ENCODE measurements at regions not wholly inside any gene's neighbourhood (a gene's known extent, or its start where the extent isn't known, plus 50 kb on each side); places are given as distances from the start of the nearest gene placed in this dataset.

DNA sequence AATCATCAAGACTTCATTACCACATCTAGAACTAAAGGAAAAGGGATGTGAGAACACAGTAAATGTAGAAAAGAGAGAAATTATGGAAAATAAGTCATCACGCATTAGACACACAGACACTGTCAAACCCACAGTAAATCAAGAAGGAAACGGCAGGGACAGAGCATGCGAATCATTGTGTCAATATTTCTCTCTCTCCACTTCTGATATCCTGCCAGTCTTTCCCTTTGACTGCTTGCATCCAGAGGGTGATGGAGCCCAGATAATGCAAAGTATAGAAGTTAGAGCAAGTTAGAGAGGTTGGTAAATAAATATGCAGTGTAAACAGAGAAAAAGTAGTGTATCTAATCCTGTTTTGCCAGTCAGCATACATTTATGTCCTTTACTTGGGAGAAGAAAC, 706.8 kb upstream of the ANO3 start:
- ATAC-seq (no peak), DNase-seq (ENCODE audit: low spot score) (no peak)
- ChIA-PET CTCF (no interaction called here), POLR2A (no interaction called here)
- H3K4me3 Mint-ChIP-seq, result no peak overlapping the region
- TF ChIP-seq ELF4 (CRISPR knock-in tag; IDR thresholded peaks at IDR 0.05; ENCODE audit: low read depth), result no peak
- TF ChIP-seq, protein P1, sequence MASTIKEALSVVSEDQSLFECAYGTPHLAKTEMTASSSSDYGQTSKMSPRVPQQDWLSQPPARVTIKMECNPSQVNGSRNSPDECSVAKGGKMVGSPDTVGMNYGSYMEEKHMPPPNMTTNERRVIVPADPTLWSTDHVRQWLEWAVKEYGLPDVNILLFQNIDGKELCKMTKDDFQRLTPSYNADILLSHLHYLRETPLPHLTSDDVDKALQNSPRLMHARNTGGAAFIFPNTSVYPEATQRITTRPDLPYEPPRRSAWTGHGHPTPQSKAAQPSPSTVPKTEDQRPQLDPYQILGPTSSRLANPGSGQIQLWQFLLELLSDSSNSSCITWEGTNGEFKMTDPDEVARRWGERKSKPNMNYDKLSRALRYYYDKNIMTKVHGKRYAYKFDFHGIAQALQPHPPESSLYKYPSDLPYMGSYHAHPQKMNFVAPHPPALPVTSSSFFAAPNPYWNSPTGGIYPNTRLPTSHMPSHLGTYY (CRISPR knock-in tag; IDR thresholded peaks at IDR 0.05), result no peak
- TF ChIP-seq NR3C1 (CRISPR knock-in tag; conservative IDR thresholded peaks at IDR 0.05; ENCODE audit: low read depth), result no peak
- no peak for TF ChIP-seq FOXP4 (CRISPR knock-in tag; IDR thresholded peaks at IDR 0.05)
- TF ChIP-seq AR (CRISPR knock-in tag; IDR thresholded peaks at IDR 0.05), result no peak
- TF ChIP-seq, protein P2, sequence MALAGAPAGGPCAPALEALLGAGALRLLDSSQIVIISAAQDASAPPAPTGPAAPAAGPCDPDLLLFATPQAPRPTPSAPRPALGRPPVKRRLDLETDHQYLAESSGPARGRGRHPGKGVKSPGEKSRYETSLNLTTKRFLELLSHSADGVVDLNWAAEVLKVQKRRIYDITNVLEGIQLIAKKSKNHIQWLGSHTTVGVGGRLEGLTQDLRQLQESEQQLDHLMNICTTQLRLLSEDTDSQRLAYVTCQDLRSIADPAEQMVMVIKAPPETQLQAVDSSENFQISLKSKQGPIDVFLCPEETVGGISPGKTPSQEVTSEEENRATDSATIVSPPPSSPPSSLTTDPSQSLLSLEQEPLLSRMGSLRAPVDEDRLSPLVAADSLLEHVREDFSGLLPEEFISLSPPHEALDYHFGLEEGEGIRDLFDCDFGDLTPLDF (CRISPR knock-in tag; IDR thresholded peaks at IDR 0.05), result no peak
- no peaks in the 10 kb centered on the region for H3K4me1 Mint-ChIP-seq
- no peaks in the 10 kb centered on the region for H3K27me3 Mint-ChIP-seq (ENCODE audit: low read depth)
- peaks cover 13% of the 10 kb centered on the region for H3K9me3 Mint-ChIP-seq
- no peak overlapping the region for H3K27ac Mint-ChIP-seq
- H3K36me3 Mint-ChIP-seq, result peaks cover 3% of the 10 kb centered on the region; the same call in 1 of the 2 replicates

DNA sequence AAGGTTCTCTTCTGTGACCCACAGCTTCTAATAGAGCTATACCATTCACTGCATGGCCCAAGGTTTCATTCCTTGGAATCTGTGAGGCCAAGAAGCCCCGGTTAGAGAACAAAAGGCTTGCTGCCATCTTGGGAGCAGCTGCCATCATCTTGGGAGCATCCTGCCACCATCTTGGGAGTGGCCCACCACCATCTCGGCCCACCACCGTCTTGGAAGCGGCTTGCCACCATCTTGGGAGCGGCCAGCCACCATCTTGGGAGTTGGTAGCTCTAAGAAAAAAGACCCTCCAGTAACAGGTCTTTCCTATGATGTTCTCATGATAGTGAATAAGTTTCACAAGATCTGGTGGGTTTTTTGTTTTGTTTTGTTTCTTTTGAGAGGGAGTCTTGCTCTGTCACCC, 703.9 kb upstream of the ANO3 start:
- POLR2A ChIA-PET, result no interaction called here
- peaks cover 3% of the 10 kb centered on the region; the same call in 1 of the 2 replicates for H3K36me3 Mint-ChIP-seq
- no peak overlapping the region for H3K27ac Mint-ChIP-seq
- ATAC-seq, result no peak
- no peak for DNase-seq (ENCODE audit: low spot score)
- no peaks in the 10 kb centered on the region for H3K27me3 Mint-ChIP-seq (ENCODE audit: low read depth)
- no peaks in the 10 kb centered on the region for H3K4me1 Mint-ChIP-seq
- peaks cover 7% of the 10 kb centered on the region for H3K9me3 Mint-ChIP-seq
- CTCF ChIA-PET, result no interaction called here
- H3K4me3 Mint-ChIP-seq, result no peak overlapping the region
- TF ChIP-seq ZMAT4 (CRISPR knock-in tag; IDR thresholded peaks at IDR 0.05) (no peak), STAT6 (CRISPR knock-in tag; conservative IDR thresholded peaks at IDR 0.05; ENCODE audit: low read depth) (no peak), FOXJ3 (CRISPR knock-in tag; IDR thresholded peaks at IDR 0.05; ENCODE audit: borderline replicate concordance) (no peak), SP1 (CRISPR knock-in tag; conservative IDR thresholded peaks at IDR 0.05) (no peak), ATF6 (CRISPR knock-in tag; IDR thresholded peaks at IDR 0.05) (no peak), AR (CRISPR knock-in tag; IDR thresholded peaks at IDR 0.05) (no peak), TEAD1 (CRISPR knock-in tag; IDR thresholded peaks at IDR 0.05) (no peak), NR2C2 (CRISPR knock-in tag; IDR thresholded peaks at IDR 0.05) (no peak), ELF4 (CRISPR knock-in tag; IDR thresholded peaks at IDR 0.05; ENCODE audit: low read depth) (no peak), GRHL2 (CRISPR knock-in tag; IDR thresholded peaks at IDR 0.05; ENCODE audit: insufficient replicate concordance, severe bottlenecking) (no peak), TP53 (CRISPR knock-in tag; IDR thresholded peaks at IDR 0.05) (no peak), MAX (CRISPR knock-in tag; IDR thresholded peaks at IDR 0.05) (no peak), JAZF1 (CRISPR knock-in tag; IDR thresholded peaks at IDR 0.05) (no peak)
- TF ChIP-seq, protein P3, sequence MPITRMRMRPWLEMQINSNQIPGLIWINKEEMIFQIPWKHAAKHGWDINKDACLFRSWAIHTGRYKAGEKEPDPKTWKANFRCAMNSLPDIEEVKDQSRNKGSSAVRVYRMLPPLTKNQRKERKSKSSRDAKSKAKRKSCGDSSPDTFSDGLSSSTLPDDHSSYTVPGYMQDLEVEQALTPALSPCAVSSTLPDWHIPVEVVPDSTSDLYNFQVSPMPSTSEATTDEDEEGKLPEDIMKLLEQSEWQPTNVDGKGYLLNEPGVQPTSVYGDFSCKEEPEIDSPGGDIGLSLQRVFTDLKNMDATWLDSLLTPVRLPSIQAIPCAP (CRISPR knock-in tag; IDR thresholded peaks at IDR 0.05), result no peak
